B cell (primary cell): ENCODE measurements at regions not wholly inside any gene's neighbourhood (a gene's known extent, or its start where the extent isn't known, plus 50 kb on each side); places are given as distances from the start of the nearest gene placed in this dataset.

Experiments
- ATAC-seq: fragments of 200-7000 bp; cut with Tn5 transposase; one replicate; pipeline ENCODE4 v1.10.0; 2021; ENCODE audit warnings: low read depth, mild to moderate bottlenecking, moderate number of reproducible peaks, moderate library complexity
- CTCF ChIA-PET: fragments of 350-600 bp; sonication (Branson Sonifier 250); formaldehyde crosslinking; loops from one replicate; lab custom pipeline; 2021; ENCODE audit warnings: antibody characterized with exemption, inconsistent platforms; lab: Charles Lee
- POLR2A ChIA-PET: fragments of 350-600 bp; sonication (Branson Sonifier 250); formaldehyde crosslinking; loops from one replicate; lab custom pipeline; 2021; ENCODE audit warnings: antibody characterized with exemption; lab: Charles Lee
- DNase-seq: peaks from one replicate; pipeline ENCODE4 v3.0.0; 2013
- H2AFZ ChIP-seq: 2 replicates; pipeline ENCODE4 v1.6.1; 2012; ENCODE audit warnings: mild to moderate bottlenecking, low read depth, low read length; ENCODE audit not compliant: insufficient read depth, poor library complexity, severe bottlenecking
- H3K27ac ChIP-seq, 2 donors: 1 replicate in 1 of 2; 2 replicates in 1 of 2; pipeline ENCODE4 v1.5.1; 2012 to 2013; ENCODE audit warnings: low read length in 2 of 2, mild to moderate bottlenecking in 2 of 2, moderate library complexity in 1 of 2
- H3K27me3 ChIP-seq, 4 experiments: fragments of 200-600 bp in 1 of 4; sonication (generic) in 1 of 4; replicated peaks in 1 of 4; 1 replicate in 2 of 4; 2 replicates in 2 of 4; pipeline versions ENCODE4 v1.6.1 to v1.7.0; 2013 to 2016; ENCODE audit warnings: low read length in 3 of 4, mild to moderate bottlenecking in 2 of 4, mixed read lengths in 1 of 4, moderate library complexity in 1 of 4; ENCODE audit not compliant: insufficient read depth in 4 of 4, control insufficient read depth in 3 of 4; ENCODE audit errors: control extremely low read depth in 1 of 4
- H3K36me3 ChIP-seq, 2 experiments: replicated peaks in 1 of 2; 1 replicate in 1 of 2; 2 replicates in 1 of 2; pipeline versions ENCODE4 v1.6.1 to v1.7.1; 2013; ENCODE audit warnings: low read length in 1 of 2; ENCODE audit not compliant: insufficient read depth in 2 of 2, control insufficient read depth in 1 of 2; ENCODE audit errors: control extremely low read depth in 1 of 2, extremely low read depth in 1 of 2
- H3K4me1 ChIP-seq, 2 donors: fragments of 200-600 bp in 1 of 2; sonication (generic) in 1 of 2; 1 replicate in 1 of 2; 2 replicates in 1 of 2; pipeline versions ENCODE4 v1.5.1 to v1.6.1; 2013 to 2017; ENCODE audit warnings: low read length in 2 of 2; ENCODE audit not compliant: control insufficient read depth in 2 of 2, insufficient read depth in 2 of 2
- H3K4me2 ChIP-seq: replicated peaks from 2 replicates; pipeline ENCODE3; 2012; ENCODE audit warnings: mild to moderate bottlenecking, low read depth, low read length; ENCODE audit not compliant: poor library complexity, severe bottlenecking
- H3K4me3 ChIP-seq, 5 experiments: fragments of 200-600 bp in 1 of 5; sonication (generic) in 1 of 5; 1 replicate in 3 of 5; 2 replicates in 2 of 5; pipeline versions ENCODE4 v1.5.1 to v1.7.0; 2011 to 2016; ENCODE audit warnings: low read length in 4 of 5, mild to moderate bottlenecking in 4 of 5, low read depth in 2 of 5, control low read depth in 1 of 5, moderate library complexity in 1 of 5; ENCODE audit not compliant: insufficient read depth in 1 of 5; ENCODE audit errors: control extremely low read depth in 1 of 5, extremely low read depth in 1 of 5
- H3K79me2 ChIP-seq: fragments of 200-600 bp; sonication (generic); one replicate; pipeline ENCODE4 v1.6.0; 2016; ENCODE audit warnings: low read length; ENCODE audit not compliant: control insufficient read depth, insufficient read depth
- H3K9ac ChIP-seq: fragments of 200-600 bp; sonication (generic); 2 replicates; pipeline ENCODE4 v1.6.1; 2017; ENCODE audit warnings: mild to moderate bottlenecking, low read length, moderate library complexity
- H3K9me3 ChIP-seq, 3 donors: one replicate each; pipeline versions ENCODE4 v1.6.1 to v1.7.1; 2013; ENCODE audit warnings: low read length in 2 of 3; ENCODE audit not compliant: control insufficient read depth in 2 of 3, insufficient read depth in 1 of 3; ENCODE audit errors: control extremely low read depth in 1 of 3
- H4K20me1 ChIP-seq: 2 replicates; pipeline ENCODE4 v1.6.0; 2012; ENCODE audit warnings: mild to moderate bottlenecking, low read length; ENCODE audit not compliant: insufficient read depth, control insufficient read depth, poor library complexity, severe bottlenecking
- H3K27ac Mint-ChIP-seq: one replicate; pipeline ENCODE4 v1.8.0; 2021; ENCODE audit warnings: mixed read lengths
- H3K27me3 Mint-ChIP-seq: one replicate; pipeline ENCODE4 v1.8.0; 2021; ENCODE audit warnings: mixed read lengths
- H3K4me1 Mint-ChIP-seq: one replicate; pipeline ENCODE4 v1.8.0; 2021; ENCODE audit warnings: mixed read lengths
- H3K4me3 Mint-ChIP-seq: one replicate; pipeline ENCODE4 v1.8.0; 2021; ENCODE audit warnings: mixed read lengths
- H3K9me3 Mint-ChIP-seq: one replicate; pipeline ENCODE4 v1.8.0; 2022; ENCODE audit warnings: mixed read lengths; ENCODE audit not compliant: insufficient read depth
- EZH2 ChIP-seq: IDR thresholded peaks from 2 replicates; pipeline ENCODE4 v1.6.1; 2012; ENCODE audit warnings: borderline replicate concordance, low read depth, mild to moderate bottlenecking, moderate library complexity, low read length; ENCODE audit not compliant: insufficient read depth, poor library complexity, severe bottlenecking
- WGBS: methylation state at CpG from one replicate; pipeline ENCODE4 v1.1.5; 2013; ENCODE audit warnings: missing lambda C conversion rate; ENCODE audit not compliant: insufficient coverage; 5-methylcytosine and 5-hydroxymethylcytosine counted together
- intact Hi-C: fragments of 100-400 bp; cut with micrococcal nuclease; formaldehyde crosslinking; loops from one replicate; pipeline ENCODE4 v1.10.0; 2022
- TF ChIP-seq, protein P1 (sequence below): fragments of 200-600 bp; IDR thresholded peaks from one replicate; pipeline ENCODE4 v1.8.0; 2022; ENCODE audit warnings: antibody characterized with exemption, mild to moderate bottlenecking

DNA sequence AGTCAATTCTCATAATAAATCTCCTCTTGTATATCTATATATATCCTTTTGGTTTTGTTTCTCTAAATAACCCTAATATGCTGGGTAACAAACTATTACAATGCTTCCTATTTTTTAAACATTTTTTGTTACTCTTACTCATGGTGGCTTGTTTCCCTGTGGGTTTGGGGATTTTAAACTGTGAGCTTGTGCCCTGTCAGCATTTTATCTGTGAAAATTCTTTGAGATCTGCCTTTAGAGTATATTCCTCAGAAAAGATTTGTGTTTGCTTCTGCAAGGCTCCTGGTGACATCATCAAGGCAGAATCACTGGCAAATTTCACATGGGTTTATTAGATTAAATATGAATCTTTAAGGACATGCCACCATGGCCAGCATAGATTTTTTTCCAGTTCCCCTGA lies 273.6 kb downstream of the LRFN2 start:
- Histone ChIP-seq H4K20me1 (no peaks in the 10 kb centered on the region), H3K4me2 (no peak overlapping the region), H3K4me1 (no peaks in the 10 kb centered on the region), H3K36me3 (no peaks in the 10 kb centered on the region), H3K79me2 (no peaks in the 10 kb centered on the region), H3K27ac (no peak overlapping the region), H2AFZ (no peak overlapping the region), H3K27me3 (peaks cover 0 to 14% (median 1%) of the 10 kb centered on the region in 4 experiments), H3K9ac (no peak overlapping the region), H3K9me3 (peaks cover 0 to 5% (median 0%) of the 10 kb centered on the region in 3 donors), H3K4me3 (no peak overlapping the region)
- DNase-seq (no peak), ATAC-seq (no peak)
- no peak overlapping the region for H3K4me3 Mint-ChIP-seq
- no peak for TF ChIP-seq EZH2
- TF ChIP-seq, protein P1, sequence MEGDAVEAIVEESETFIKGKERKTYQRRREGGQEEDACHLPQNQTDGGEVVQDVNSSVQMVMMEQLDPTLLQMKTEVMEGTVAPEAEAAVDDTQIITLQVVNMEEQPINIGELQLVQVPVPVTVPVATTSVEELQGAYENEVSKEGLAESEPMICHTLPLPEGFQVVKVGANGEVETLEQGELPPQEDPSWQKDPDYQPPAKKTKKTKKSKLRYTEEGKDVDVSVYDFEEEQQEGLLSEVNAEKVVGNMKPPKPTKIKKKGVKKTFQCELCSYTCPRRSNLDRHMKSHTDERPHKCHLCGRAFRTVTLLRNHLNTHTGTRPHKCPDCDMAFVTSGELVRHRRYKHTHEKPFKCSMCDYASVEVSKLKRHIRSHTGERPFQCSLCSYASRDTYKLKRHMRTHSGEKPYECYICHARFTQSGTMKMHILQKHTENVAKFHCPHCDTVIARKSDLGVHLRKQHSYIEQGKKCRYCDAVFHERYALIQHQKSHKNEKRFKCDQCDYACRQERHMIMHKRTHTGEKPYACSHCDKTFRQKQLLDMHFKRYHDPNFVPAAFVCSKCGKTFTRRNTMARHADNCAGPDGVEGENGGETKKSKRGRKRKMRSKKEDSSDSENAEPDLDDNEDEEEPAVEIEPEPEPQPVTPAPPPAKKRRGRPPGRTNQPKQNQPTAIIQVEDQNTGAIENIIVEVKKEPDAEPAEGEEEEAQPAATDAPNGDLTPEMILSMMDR: no peak
- H3K27ac Mint-ChIP-seq: no peak overlapping the region
- ChIA-PET CTCF (interaction anchor here (0.6 to 1.0 kb wide), 2 partner anchors 14 to 49 kb away, joined by 3 read pairs; no protein-coding TSS in a partner anchor), POLR2A (no interaction called here)
- H3K4me1 Mint-ChIP-seq: no peaks in the 10 kb centered on the region
- peaks cover 31% of the 10 kb centered on the region for H3K27me3 Mint-ChIP-seq
- no peaks in the 10 kb centered on the region for H3K9me3 Mint-ChIP-seq
- intact Hi-C loops: no loop called here

DNA sequence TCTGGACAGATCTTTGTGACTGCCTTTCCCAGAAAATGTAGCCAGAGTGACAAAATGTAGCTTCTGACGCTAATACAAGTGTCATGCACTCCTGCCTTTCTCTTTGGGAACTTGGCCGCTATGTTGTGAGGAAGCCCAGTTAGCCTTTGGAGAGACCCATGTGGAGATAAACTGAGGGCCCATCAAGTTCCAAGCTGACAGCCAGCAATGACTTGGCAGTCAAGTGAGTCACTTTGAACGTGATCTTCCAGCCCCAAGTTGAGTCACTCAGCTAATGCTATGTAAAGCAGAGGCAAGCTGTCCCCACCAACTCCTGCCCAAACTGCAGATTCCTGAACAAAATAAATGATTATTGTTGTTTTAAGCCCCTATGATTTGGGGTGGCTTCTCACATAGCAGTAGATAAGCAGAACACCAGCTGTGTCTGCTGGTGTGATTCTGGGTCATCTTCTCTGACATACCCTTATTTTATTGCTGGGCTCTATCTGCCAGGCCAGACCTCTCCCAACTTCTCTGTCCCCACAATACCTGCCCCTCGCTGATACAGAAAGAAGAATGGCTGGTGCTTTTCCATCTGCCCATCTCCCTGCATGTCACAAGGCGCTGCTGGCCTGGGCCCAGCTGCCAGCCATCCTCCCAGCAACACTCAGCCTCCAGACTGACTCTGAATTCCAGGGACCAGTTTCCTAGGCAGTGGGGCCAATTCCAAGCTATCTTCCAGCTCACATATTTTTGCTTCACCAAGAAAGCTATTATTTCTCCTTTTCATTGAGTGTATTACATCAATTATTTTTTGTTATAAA lies 274.8 kb downstream of the LRFN2 start:
- DNase-seq (no peak), ATAC-seq (no peak)
- Histone ChIP-seq H4K20me1 (no peaks in the 10 kb centered on the region), H3K36me3 (no peaks in the 10 kb centered on the region), H3K27me3 (peaks cover 0 to 20% (median 3%) of the 10 kb centered on the region in 4 experiments), H2AFZ (no peak overlapping the region), H3K4me3 (no peak overlapping the region), H3K27ac (no peak overlapping the region), H3K9me3 (peaks cover 0 to 5% (median 0%) of the 10 kb centered on the region in 3 donors), H3K4me1 (no peaks in the 10 kb centered on the region), H3K9ac (no peak overlapping the region), H3K4me2 (no peak overlapping the region), H3K79me2 (no peaks in the 10 kb centered on the region)
- intact Hi-C loops: no loop called here
- H3K4me3 Mint-ChIP-seq: no peak overlapping the region
- H3K9me3 Mint-ChIP-seq: no peaks in the 10 kb centered on the region
- H3K27me3 Mint-ChIP-seq: peaks cover 38% of the 10 kb centered on the region
- CTCF ChIA-PET: interaction anchor here (0.7 to 1.5 kb wide), 3 partner anchors 8 to 17 kb away, joined by 3 to 4 read pairs (median 3); no protein-coding TSS in a partner anchor
- TF ChIP-seq EZH2: no peak
- TF ChIP-seq, protein P1: no peak
- H3K4me1 Mint-ChIP-seq: no peaks in the 10 kb centered on the region
- no peak overlapping the region for H3K27ac Mint-ChIP-seq
- POLR2A ChIA-PET: no interaction called here
- 84% methylated on average over 5 of the region's 5 CpGs for WGBS
